HepG2 (cell line): ENCODE measurements at regions not wholly inside any gene's neighbourhood (a gene's known extent, or its start where the extent isn't known, plus 50 kb on each side); places are given as distances from the start of the nearest gene placed in this dataset.
"Not testable (repeated sequence)": the region's sequence is repeated elsewhere in the genome, so short reads cannot be mapped to it uniquely, and the experiment has no call there.

Source experiments
- ERF ChIP-seq: IDR thresholded peaks from 2 replicates; pipeline ENCODE4 v1.6.1; 2018; ENCODE audit warnings: missing biosample characterization, missing genetic modification reagents
- EZH2 ChIP-seq: conservative IDR thresholded peaks from 2 replicates; pipeline ENCODE4 v1.6.1; 2012; ENCODE audit warnings: mild to moderate bottlenecking, low read depth, low read length, moderate library complexity
- MIER2 ChIP-seq: IDR thresholded peaks from 2 replicates; pipeline ENCODE4 v1.6.1; 2016; ENCODE audit warnings: missing biosample characterization, missing genetic modification reagents
- PCBP2 ChIP-seq: fragments of 200-400 bp; formaldehyde crosslinking; optimal IDR thresholded peaks from 2 replicates; pipeline ENCODE3; 2018; ENCODE audit warnings: low read length, low read depth; ENCODE audit not compliant: poor library complexity, severe bottlenecking
- ZFAT ChIP-seq: sonication (generic); formaldehyde crosslinking; conservative IDR thresholded peaks from 2 replicates; pipeline ENCODE4 v1.8.1; 2023; ENCODE audit warnings: missing genetic modification reagents, inconsistent platforms
- ZNF382 ChIP-seq: sonication (generic); formaldehyde crosslinking; IDR thresholded peaks from 2 replicates; pipeline ENCODE4 v1.5.0; 2020; ENCODE audit warnings: missing genetic modification reagents, mild to moderate bottlenecking, borderline replicate concordance
- ZNF792 ChIP-seq: IDR thresholded peaks from 2 replicates; pipeline ENCODE4 v1.6.1; 2016
- TF ChIP-seq, protein P1 (sequence below): sonication (generic); formaldehyde crosslinking; IDR thresholded peaks from 2 replicates; pipeline ENCODE4 v1.4.0; 2020; ENCODE audit warnings: missing genetic modification reagents
- TF ChIP-seq, protein P2 (sequence below): IDR thresholded peaks from 2 replicates; pipeline ENCODE4 v1.6.1; 2012; ENCODE audit warnings: inconsistent platforms
- TF ChIP-seq, protein P3 (sequence below): sonication (generic); formaldehyde crosslinking; IDR thresholded peaks from 2 replicates; pipeline ENCODE4 v1.4.0; 2020; ENCODE audit warnings: mild to moderate bottlenecking, missing genetic modification reagents

DNA sequence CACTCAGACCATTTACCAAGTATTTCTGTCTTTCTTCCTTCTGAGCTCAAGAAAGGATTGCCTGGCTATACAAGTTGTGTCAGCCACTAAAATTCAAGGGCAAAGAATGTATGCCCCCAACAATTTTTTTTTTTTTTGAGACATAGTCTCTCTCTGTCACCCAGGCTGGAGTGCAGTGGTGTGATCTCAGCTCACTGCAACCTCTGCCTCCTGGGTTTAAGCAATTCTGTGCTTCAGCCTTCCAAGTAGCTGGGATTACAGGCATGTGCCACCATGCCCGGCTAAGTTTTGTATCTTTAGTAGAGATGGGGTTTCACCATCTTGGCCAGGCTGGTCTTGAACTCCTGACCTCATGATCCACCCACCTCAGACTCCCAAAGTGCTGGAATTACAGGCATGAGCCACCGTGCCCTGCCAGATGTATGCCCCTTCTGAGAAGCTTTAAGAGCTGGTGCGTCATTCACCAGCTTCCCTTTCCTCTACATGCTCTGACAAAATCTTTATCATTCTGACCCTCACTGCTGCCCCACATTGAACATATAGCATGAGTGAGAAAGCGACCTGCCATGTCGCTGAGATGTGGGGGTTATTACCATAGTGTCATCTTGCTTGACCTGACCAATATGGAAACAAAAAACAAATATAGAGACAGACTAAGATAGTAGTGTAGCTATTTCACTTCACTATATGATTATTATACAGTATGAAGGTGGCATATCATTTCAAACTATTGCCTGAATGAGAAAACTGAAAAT is 67.9 kb upstream of the NPAS2 start:
- TF ChIP-seq PCBP2; MIER2; ERF (CRISPR knock-in tag); ZNF382 (CRISPR knock-in tag); EZH2; ZFAT (CRISPR knock-in tag); ZNF792 (CRISPR knock-in tag): not testable (repeated sequence)
- TF ChIP-seq, protein P1, sequence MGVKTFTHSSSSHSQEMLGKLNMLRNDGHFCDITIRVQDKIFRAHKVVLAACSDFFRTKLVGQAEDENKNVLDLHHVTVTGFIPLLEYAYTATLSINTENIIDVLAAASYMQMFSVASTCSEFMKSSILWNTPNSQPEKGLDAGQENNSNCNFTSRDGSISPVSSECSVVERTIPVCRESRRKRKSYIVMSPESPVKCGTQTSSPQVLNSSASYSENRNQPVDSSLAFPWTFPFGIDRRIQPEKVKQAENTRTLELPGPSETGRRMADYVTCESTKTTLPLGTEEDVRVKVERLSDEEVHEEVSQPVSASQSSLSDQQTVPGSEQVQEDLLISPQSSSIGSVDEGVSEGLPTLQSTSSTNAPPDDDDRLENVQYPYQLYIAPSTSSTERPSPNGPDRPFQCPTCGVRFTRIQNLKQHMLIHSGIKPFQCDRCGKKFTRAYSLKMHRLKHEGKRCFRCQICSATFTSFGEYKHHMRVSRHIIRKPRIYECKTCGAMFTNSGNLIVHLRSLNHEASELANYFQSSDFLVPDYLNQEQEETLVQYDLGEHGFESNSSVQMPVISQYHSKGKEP (CRISPR knock-in tag), result not testable (repeated sequence)
- TF ChIP-seq, protein P2, sequence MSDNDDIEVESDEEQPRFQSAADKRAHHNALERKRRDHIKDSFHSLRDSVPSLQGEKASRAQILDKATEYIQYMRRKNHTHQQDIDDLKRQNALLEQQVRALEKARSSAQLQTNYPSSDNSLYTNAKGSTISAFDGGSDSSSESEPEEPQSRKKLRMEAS, result not testable (repeated sequence)
- TF ChIP-seq, protein P3, sequence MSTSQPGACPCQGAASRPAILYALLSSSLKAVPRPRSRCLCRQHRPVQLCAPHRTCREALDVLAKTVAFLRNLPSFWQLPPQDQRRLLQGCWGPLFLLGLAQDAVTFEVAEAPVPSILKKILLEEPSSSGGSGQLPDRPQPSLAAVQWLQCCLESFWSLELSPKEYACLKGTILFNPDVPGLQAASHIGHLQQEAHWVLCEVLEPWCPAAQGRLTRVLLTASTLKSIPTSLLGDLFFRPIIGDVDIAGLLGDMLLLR (CRISPR knock-in tag), result not testable (repeated sequence)
